ENCODE measurements at regions not wholly inside any gene's neighbourhood (a gene's known extent, or its start where the extent isn't known, plus 50 kb on each side); places are given as distances from the start of the nearest gene placed in this dataset.

GRCh38 chr5:158322620-158323019 is 463.7 kb upstream of the CLINT1 start:
- no peak for DNase-seq (ENCODE audit: low read depth)
- no peaks in the 10 kb centered on the region for H3K36me3 ChIP-seq (ENCODE audit: control insufficient read depth, insufficient read depth, low read length)
- TF ChIP-seq CTCF (IDR thresholded peaks at IDR 0.05; ENCODE audit: insufficient read depth, low read length, poor library complexity, severe bottlenecking): no peak
- no peaks in the 10 kb centered on the region for H3K27me3 ChIP-seq (ENCODE audit: control insufficient read depth, insufficient read depth, low read length)
- no peak overlapping the region for H3K4me3 ChIP-seq (ENCODE audit: low read depth, low read length)

- Histone ChIP-seq H3K4me3 (ENCODE audit: low read depth, low read length) (no peak overlapping the region), H3K27me3 (ENCODE audit: control insufficient read depth, insufficient read depth, low read length) (no peaks in the 10 kb centered on the region), H3K36me3 (ENCODE audit: control insufficient read depth, insufficient read depth, low read length) (no peaks in the 10 kb centered on the region)
- TF ChIP-seq CTCF (IDR thresholded peaks at IDR 0.05; ENCODE audit: insufficient read depth, low read length, poor library complexity, severe bottlenecking): no peak
- no peak for DNase-seq (ENCODE audit: low read depth)
Measured at GRCh38 chr5:158320934-158321333, 462.0 kb upstream of the CLINT1 start.

- no peaks in the 10 kb centered on the region for H3K27me3 ChIP-seq (ENCODE audit: control insufficient read depth, insufficient read depth, low read length)
- DNase-seq (ENCODE audit: low read depth): no peak
- no peak overlapping the region for H3K4me3 ChIP-seq (ENCODE audit: low read depth, low read length)
- H3K36me3 ChIP-seq (ENCODE audit: control insufficient read depth, insufficient read depth, low read length): no peaks in the 10 kb centered on the region
- TF ChIP-seq CTCF (IDR thresholded peaks at IDR 0.05; ENCODE audit: insufficient read depth, low read length, poor library complexity, severe bottlenecking): no peak
Measured at GRCh38 chr5:158320178-158320674, 461.3 kb upstream of the CLINT1 start.

GRCh38 chr5:158317507-158317906 is 458.6 kb upstream of the CLINT1 start:
- Histone ChIP-seq H3K4me3 (ENCODE audit: low read depth, low read length) (no peak overlapping the region), H3K27me3 (ENCODE audit: control insufficient read depth, insufficient read depth, low read length) (no peaks in the 10 kb centered on the region), H3K36me3 (ENCODE audit: control insufficient read depth, insufficient read depth, low read length) (no peaks in the 10 kb centered on the region)
- no peak for TF ChIP-seq CTCF (IDR thresholded peaks at IDR 0.05; ENCODE audit: insufficient read depth, low read length, poor library complexity, severe bottlenecking)
- DNase-seq (ENCODE audit: low read depth): no peak

GRCh38 chr5:158313733-158314464 is 455.0 kb upstream of the CLINT1 start:
- H3K4me3 ChIP-seq (ENCODE audit: low read depth, low read length): no peak overlapping the region
- no peak for DNase-seq (ENCODE audit: low read depth)
- TF ChIP-seq CTCF (IDR thresholded peaks at IDR 0.05; ENCODE audit: insufficient read depth, low read length, poor library complexity, severe bottlenecking): no peak
- H3K36me3 ChIP-seq (ENCODE audit: control insufficient read depth, insufficient read depth, low read length): no peaks in the 10 kb centered on the region
- no peaks in the 10 kb centered on the region for H3K27me3 ChIP-seq (ENCODE audit: control insufficient read depth, insufficient read depth, low read length)
